ENCODE measurements at regions not wholly inside any gene's neighbourhood (a gene's known extent, or its start where the extent isn't known, plus 50 kb on each side); places are given as distances from the start of the nearest gene placed in this dataset.

GRCh38 chr13:69178000-69178399, 929.6 kb upstream of the ATXN8OS start:
- H3K4me3 ChIP-seq (ENCODE audit: low read depth in 2 of 2, low read length in 1 of 2): no peak overlapping the region
- CTCF ChIA-PET: interaction anchor here (0.6 to 0.9 kb wide), 2 partner anchors 29 to 1929 kb away, joined by 3 to 4 read pairs; no protein-coding TSS in a partner anchor
- no peaks in the 10 kb centered on the region for H3K9me3 ChIP-seq
- H3K27me3 ChIP-seq (ENCODE audit: insufficient read depth): no peaks in the 10 kb centered on the region
- POLR2A ChIA-PET: no interaction called here
- H3K4me2 ChIP-seq: no peak overlapping the region
- no peak for DNase-seq
- H3K9me2 ChIP-seq: no peaks in the 10 kb centered on the region
- H3F3A ChIP-seq (replicated peaks; ENCODE audit: insufficient read depth): no peaks in the 10 kb centered on the region
- no peak overlapping the region for H3K9ac ChIP-seq
- H3K36me3 ChIP-seq (replicated peaks in 1 of 2; ENCODE audit: control insufficient read depth in 1 of 2, insufficient read depth in 2 of 2, low read length in 1 of 2): no peaks in the 10 kb centered on the region
- no peaks in the 10 kb centered on the region for H3K4me1 ChIP-seq (ENCODE audit: control insufficient read depth in 1 of 2, insufficient read depth in 2 of 2, low read depth in 1 of 2, low read length in 1 of 2)
- WGBS (ENCODE audit: low lambda C conversion rate): 67% methylated on average over 1 of the region's 1 CpG
- no peaks in the 10 kb centered on the region for H4K20me1 ChIP-seq (ENCODE audit: insufficient read depth)
- H2AFZ ChIP-seq (ENCODE audit: low read depth): no peak overlapping the region
- H3K79me2 ChIP-seq (ENCODE audit: insufficient read depth): no peaks in the 10 kb centered on the region
- no peak overlapping the region for H3K27ac ChIP-seq (ENCODE audit: low read depth in 2 of 2, low read length in 1 of 2)
- TF ChIP-seq ELF1 (IDR thresholded peaks at IDR 0.05): no peak
- TF ChIP-seq NRF1 (IDR thresholded peaks at IDR 0.05; ENCODE audit: low read depth, low read length): no peak
- no peak for TF ChIP-seq CTCF (IDR thresholded peaks at IDR 0.05)
- no peak for TF ChIP-seq USF2 (IDR thresholded peaks at IDR 0.05; ENCODE audit: borderline replicate concordance, low read depth, low read length)
- TF ChIP-seq CHD2 (IDR thresholded peaks at IDR 0.05; ENCODE audit: low read length, partially characterized antibody): no peak
- TF ChIP-seq PBX3 (IDR thresholded peaks at IDR 0.05): no peak
- TF ChIP-seq MAX (IDR thresholded peaks at IDR 0.05; ENCODE audit: low read depth): no peak
- TF ChIP-seq RCOR1 (IDR thresholded peaks at IDR 0.05; ENCODE audit: low read length): no peak
- TF ChIP-seq YY1 (IDR thresholded peaks at IDR 0.05; ENCODE audit: low read depth): no peak
- no peak for TF ChIP-seq GABPA (IDR thresholded peaks at IDR 0.05; ENCODE audit: low read depth)
- no peak for TF ChIP-seq TCF12 (IDR thresholded peaks at IDR 0.05)
- no peak for TF ChIP-seq IRF3 (IDR thresholded peaks at IDR 0.05; ENCODE audit: low read depth, low read length)
- no peak for TF ChIP-seq TEAD4 (IDR thresholded peaks at IDR 0.05; ENCODE audit: borderline replicate concordance, insufficient read depth)
- no peak for TF ChIP-seq TAF1 (IDR thresholded peaks at IDR 0.05; ENCODE audit: borderline replicate concordance, low read depth, low read length)
- no peak for TF ChIP-seq POLR2AphosphoS5 (IDR thresholded peaks at IDR 0.05; ENCODE audit: low read depth, low read length)
- no peak for TF ChIP-seq MXI1 (IDR thresholded peaks at IDR 0.05; ENCODE audit: low read depth, low read length)
- TF ChIP-seq SMC3 (IDR thresholded peaks at IDR 0.05; ENCODE audit: low read depth, low read length): no peak
- TF ChIP-seq REST (IDR thresholded peaks at IDR 0.05; ENCODE audit: low read depth, low read length): no peak
- no peak for TF ChIP-seq FOXM1 (IDR thresholded peaks at IDR 0.05; ENCODE audit: low read depth)

Data from SK-N-SH (cell line).